GM12874 (cell line): ENCODE measurements at regions not wholly inside any gene's neighbourhood (a gene's known extent, or its start where the extent isn't known, plus 50 kb on each side); places are given as distances from the start of the nearest gene placed in this dataset.

ENCODE experiments used
- CTCF ChIP-seq: IDR thresholded peaks from 2 replicates; pipeline ENCODE4 v1.5.1; 2011; ENCODE audit warnings: low read depth, mild to moderate bottlenecking, control low read depth, low read length, moderate library complexity; ENCODE audit not compliant: insufficient read depth

DNA sequence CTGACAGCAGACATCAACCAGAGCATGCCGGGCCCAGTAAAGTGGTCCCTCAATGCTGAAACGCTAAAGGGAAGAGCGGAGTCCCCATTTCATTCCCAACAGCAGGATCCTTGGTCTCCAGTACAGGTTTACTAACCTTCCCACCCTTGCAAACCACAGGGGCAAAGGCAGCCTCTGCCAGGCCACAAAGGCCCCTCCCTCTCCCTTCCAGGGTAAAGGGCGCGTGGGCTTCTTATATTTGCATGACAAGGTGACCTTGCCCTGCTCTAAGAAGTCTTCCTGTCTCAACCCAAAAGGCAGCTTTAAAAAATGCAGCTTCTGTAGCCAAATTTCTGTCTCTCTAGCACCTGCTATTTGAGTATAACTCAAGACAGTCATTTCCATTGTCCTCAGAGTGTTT, 131.5 kb upstream of the PTCH1 start:
- no peak for TF ChIP-seq CTCF

GRCh38 chr9:95645992-95646391, 129.2 kb upstream of the PTCH1 start:
- no peak for TF ChIP-seq CTCF

DNA sequence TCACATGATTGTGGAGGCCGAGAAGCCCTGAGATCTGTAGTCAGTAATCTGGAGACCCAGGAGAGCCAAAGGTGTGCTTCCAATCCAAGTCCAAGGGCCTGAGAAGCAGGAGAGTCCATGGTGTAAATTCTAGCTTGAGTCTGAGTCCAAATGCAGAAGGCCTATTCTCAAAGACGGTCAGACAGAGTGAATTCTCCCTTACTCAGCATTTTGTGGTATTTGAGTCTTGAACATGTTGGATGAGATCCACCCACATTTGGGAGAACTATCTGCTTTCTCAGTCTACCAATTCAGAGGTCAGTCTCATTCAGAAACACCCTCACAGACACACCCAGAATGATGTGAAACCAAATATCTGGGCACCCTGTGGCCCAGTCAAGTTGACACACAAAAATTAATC, 128.8 kb upstream of the PTCH1 start:
- TF ChIP-seq CTCF: no peak

DNA sequence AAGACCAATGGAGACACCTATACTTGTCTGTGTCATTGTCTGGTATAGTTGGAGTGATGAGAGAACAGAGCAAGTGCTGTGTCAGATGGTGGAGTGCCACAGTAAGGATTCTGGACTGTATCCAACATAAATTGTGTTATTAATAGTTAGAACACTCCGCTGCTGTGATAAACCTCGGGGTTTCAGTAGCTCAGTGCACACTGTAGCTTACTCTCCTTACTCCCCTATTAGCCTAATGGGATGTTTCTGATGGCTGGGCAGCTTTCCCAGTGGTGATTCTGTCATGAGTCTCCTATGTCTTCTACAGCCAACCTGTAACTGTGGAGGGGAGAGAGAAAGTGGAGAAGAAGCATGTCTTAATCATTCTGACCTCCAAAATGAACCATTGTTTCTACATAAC, 127.6 kb upstream of the PTCH1 start:
- TF ChIP-seq CTCF: no peak

GRCh38 chr9:95643619-95644018, 126.8 kb upstream of the PTCH1 start:
- no peak for TF ChIP-seq CTCF

- TF ChIP-seq CTCF: no peak
These were observed 125.4 kb upstream of the PTCH1 start for GRCh38 chr9:95642189-95642588.

- no peak for TF ChIP-seq CTCF
These were observed 124.8 kb upstream of the PTCH1 start for GRCh38 chr9:95641586-95641985.

DNA sequence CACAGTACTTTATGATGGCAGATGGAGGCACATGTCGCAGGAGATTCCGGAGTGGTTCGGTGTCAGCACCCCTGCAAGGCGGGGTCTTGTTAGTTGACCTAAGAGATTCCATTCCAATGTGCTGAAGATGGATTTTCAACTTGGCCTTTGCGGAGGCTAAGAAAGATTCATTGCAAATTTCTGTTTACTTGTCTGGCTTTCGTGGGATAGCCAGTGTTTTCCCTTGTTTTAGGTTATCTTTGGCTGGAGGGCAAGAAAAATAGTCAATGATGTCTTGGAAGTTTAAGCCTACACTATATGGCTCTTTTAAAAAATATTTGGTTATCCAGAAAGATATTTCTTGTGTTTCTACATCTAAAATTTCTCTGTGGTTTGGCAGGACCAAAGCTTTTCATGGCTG, 123.6 kb upstream of the PTCH1 start:
- no peak for TF ChIP-seq CTCF
